NCI-H345 treated with DMSO at 0.1 percent for 48 hours (cell line): ENCODE measurements at regions not wholly inside any gene's neighbourhood (a gene's known extent, or its start where the extent isn't known, plus 50 kb on each side); places are given as distances from the start of the nearest gene placed in this dataset.

Experiments
- DNase-seq: peaks from one replicate; lab custom pipeline; 2025; ENCODE audit not compliant: unreplicated experiment; lab: John Stamatoyannopoulos, UW

DNA sequence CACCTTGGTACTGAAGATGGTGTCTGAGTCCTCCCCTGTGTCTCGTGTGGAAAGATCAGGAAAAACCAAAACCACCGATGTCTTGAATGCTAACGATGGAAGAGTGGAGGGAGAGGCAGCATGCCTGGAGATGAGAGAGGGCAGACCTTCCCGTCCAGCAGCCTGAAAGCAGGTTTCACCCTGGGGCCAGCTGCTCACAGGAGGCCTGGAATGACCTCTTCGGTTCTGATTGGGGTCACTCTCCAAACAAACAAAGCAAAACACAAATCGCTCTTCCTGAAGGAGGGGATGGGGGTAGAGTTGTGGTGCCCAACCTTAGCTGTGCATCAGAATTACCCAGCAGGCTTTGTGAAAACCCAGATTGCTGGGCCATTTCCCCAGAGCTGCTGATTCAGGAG is 142.3 kb upstream of the SOX1 start:
- no peak for DNase-seq

DNA sequence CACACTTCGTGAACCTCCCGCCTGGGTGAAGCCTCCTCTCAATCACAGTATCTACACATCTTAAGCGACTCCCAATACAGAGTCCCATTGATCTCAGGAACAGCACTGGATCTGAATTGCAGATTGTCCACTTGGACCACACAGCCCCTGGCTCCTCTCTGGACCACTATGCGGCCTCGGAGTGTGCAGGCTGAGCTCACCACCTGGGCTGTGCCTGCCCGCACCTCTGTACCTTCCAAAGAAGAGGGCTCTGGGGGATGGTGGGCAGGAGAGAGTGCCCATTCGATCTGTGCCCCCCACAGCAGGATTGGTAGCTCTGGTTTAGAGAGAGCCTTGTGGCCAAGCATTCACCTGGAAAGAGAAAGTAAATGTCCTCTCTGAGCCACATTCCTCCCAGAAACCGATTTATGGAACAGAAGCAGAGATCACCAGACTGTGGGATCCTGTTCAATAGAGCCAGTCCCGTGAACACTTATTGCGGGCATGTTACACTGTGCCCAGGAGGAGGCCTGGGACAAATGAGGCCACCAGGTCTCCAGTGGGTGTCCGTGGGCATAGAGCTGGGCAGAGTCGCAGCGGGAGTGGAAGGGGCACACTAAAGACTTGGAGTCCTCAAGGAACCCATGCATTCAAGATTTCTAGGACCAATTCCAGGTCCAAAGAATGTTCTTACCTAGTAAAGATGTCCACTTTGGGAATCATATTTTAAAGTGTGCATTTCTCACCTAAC is 141.6 kb upstream of the SOX1 start:
- no peak for DNase-seq

DNA sequence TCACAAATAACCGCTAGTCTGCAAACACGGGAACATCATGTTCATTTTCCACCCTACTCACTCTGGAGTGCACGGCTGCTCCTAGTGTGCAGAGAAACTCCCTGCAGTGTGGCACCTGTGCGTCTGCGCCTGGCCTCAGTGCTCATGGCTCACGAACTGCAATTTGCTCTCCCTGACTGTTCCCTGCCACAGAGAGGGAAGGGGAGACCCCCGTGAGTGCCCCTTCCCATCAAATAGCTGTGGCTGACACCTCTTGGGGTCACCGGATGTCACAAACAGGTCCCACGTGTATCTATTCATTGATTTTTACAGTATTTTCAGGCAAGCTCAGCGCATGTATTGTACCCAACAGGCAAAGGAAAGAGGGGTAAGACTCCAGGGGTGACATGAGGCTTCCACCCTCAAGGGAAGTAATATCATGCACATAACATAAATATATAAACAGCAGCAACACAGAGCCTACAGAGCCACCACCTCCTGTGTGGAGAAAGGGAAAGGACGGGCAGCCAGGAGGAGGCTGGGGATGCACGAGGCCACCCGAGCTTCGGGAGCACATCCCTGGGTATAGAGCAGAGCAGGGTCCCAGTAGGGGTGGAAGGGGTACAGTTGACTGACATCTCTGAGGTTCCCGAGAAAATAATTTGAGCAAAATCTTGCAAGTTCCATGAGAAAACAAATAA is 140.3 kb upstream of the SOX1 start:
- DNase-seq, result peak; percentile 67

DNA sequence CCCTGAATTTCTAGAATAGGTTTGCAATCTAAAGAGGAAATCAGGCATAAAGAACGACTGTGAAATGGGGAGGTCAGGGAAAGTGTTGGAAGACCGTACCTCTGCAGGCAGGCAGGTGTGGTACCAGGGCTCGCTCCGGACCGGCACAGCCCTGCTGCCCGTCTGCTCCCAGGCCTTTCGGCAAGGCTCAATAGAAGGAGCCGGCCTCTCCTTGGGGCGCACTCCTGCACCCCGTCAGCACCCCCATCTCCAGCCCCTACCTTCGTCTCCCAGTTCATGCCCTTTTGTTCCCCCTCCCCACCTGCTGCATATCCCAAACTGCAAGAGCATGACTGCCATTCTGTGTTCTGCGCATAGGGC is 139.8 kb upstream of the SOX1 start:
- no peak for DNase-seq

DNA sequence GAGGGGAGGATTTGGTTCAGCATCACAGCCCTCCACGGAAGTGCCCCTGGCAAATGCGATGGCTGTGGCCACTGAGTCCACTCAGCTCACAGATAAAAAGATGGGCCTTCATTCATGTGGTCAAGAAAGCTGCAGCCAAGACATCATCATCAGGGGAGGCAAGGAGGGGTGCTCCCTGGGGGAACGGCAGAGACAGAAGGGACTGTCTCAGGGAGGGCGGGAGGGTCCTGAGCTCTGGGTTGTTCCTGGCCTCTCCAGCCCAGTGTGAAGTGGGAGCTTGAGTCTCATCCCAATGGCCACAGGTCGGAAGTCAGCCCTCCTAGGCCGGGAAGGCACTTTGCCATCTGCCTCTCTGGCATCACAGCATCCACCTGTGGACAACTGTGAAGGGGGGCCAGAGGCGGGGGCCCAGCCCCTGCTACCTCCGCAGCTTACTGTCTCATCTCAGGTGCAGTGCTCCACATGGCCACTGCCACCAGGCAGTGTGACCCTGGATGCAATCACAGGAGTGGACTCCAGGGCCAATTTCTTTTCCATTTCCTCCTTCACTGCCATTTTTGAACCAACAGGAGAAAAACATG is 137.8 kb upstream of the SOX1 start:
- DNase-seq, result no peak

DNA sequence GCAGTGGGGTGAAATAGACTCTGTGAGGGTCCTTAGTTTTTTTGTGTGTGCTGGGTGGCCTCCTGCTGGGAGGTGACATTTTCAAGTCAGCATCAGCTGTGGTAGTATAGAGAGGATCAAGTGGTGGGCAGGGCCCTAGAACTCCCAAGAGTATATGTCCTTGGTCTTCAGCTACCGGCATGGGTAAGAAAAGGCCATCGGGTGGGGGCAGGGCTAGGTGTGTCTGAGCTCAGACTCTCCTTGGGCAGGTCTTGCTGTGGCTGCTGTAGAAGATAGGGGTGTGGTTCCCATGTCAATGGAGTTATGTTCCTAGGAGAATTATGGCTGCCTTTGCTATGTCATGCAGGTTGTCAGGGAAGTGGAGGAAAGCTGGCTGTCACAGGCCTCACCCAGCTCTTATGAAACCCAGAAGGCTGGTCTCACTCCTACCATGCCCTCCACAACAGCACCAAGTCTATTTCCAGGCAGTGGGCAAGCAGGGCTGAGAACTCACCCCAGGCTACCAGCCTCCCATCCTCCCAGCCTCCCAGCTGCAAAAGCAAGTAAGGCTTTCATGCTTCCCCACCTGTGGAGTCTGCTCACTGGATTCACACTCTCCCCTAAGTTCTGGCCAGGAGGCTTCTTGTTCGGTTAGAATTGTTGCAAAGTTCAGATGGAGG is 130.6 kb upstream of the SOX1 start:
- DNase-seq, result no peak

DNA sequence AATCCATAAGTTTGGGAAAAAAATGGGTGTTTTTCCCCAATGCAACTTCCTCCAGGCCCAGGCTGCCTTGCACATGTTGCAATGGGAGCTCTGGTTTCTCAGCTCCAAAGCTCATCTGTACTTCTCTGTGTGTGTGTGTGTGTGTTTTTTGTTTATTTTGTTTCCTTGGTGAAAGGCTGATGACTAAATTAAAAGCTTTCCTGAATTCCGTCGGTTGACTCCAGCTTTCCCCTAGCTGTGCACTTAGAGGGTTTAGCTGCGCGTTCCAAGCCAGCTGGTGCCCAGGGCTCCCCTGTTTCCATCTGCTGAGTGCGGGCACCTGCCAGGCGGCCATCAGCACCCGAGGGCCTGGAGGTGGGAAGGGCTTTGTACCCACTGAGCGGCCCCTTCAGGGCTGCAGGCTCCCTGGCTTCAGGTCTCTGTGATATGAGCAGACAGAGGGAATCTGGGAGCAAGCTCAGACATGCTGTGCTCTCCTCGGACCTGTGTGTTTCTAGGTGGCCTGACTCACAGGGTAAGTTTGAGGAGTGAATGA is 129.1 kb upstream of the SOX1 start:
- DNase-seq, result peak; percentile 75

DNA sequence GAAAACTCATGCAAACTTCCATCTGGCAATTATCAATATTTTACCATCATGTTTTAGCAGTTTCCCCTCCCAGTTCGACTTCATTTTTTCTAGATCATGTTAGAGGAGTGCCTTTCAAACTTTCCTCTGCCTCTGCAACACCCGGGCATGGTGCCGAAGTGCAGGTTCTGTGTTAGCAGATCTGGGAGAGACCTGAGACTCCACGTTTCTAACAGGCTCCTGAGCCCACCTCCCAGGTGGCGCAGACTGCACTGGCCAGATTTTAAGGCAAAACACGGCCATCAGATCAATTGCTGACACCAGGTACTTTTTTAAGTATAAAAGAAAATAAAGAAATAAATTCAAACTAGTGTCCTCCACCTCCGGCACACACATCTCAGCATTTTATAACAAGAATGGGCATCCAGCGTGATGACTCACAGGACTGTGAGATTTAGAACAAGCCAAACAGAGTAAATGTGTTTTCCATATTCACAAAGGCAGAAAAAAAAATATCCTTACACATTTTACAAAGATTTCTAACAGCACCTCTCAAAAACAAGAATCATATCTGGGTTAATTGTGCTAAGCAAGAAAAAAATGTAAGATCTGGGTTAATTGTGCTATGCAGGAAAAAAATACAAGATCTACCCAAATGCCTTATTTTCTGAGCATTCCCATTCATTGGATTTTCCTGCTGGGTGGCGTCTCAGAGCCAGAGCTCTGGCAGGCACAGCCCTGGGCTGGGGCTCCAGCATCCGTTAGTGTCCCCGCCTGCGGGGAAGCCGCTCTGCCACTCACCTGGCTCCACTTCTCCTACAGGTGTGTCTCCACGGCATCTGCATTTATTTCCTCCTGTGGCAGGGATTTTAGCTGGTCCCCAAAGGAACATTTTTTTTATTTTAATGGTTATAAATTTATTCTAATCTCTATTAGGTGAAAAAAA is 127.9 kb upstream of the SOX1 start:
- DNase-seq, result peak; percentile 45

DNA sequence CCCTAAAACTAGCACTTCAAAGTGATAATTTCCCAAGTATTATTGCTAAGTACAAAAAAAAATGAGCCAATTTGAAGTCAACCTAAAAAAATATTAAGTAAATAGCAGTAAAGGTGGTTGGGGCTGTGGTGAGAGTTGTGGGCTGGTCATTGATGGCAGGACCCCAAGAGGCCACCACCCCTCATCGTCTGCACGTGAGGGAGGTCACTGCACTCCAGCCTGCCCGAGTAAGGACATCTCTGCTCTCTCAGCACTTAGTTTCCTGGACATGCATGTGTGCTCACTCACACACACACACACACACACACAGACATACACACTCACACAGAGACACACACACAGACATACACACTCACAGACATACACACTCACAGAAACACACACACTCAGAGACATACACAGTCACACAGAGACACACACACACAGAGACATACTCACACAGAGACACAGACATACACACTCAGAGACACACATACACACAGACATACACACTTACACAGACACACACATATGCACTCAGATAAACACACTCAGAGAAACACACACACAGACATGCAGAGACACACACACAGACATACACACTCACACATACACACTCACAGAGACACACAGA is 127.2 kb upstream of the SOX1 start:
- no peak for DNase-seq

DNA sequence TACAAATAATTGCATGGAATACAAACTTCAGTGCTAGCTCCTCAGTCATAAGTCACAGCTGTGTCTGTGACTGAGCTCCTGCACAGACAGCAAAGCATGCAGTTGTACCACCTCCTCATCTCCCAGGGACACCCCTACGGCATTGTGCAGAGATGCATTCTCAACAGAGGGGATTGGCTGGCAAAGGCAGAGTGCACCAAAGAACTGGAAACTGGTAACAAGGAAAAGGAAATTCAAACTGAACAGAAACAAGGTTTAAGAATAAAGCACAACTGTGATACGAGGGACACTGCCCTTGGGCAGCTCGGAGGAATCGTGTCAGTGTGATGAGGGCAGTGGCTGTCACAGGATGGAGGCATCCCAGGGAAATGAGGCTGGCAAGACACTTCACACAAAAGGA is 126.1 kb upstream of the SOX1 start:
- DNase-seq, result no peak

DNA sequence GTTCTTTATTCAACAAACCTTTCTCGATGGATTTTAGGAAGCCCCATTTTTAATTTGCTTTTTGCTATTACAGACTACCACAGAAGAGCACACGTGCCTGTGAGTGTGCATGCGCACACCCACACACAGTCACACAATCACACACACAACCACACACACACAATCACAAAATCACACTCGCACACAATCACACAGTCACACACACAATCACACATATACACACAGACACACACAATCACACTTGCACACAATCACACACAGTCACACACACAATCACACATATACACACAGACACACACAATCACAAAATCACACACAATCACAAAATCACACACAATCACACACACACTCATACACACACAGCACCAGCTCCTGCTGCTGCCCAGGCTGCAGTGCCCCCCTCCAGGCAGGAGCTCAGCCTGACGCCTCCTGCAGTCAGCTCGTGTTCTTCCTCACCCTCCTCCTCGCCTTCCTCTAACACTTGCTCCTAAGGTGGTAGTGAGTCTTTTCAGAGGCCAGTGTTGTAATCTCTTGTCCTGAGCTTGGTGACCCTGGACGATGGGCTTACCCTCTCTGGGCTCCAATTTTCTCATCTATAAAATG is 125.0 kb upstream of the SOX1 start:
- no peak for DNase-seq

DNA sequence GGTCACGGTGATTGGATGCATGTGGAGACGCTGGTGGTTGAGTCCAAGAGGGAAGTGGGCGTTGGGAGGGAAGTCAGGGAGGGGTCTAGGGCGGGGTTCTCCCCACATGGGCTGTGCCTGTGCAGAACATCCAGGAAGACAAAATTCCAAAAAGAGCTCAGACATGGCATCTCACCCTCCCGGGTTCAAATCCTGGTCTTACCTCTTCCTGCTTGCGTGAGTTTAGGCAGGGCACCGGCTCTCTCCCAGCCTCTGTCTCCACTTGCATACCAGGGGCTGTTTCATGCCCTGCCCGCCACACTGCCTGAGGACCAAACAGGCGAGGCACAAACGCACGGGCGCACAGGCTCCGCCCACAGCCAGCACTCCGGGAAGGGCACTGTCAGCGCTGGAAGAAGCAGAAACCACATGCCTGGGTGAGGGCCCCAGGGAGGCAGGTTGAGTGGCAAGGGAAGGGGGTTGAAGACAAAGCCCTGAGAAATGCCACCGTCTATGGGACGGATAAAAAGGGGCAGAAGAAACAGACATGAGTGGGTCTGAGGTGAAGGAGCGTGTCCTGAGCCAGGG is 123.6 kb upstream of the SOX1 start:
- no peak for DNase-seq

DNA sequence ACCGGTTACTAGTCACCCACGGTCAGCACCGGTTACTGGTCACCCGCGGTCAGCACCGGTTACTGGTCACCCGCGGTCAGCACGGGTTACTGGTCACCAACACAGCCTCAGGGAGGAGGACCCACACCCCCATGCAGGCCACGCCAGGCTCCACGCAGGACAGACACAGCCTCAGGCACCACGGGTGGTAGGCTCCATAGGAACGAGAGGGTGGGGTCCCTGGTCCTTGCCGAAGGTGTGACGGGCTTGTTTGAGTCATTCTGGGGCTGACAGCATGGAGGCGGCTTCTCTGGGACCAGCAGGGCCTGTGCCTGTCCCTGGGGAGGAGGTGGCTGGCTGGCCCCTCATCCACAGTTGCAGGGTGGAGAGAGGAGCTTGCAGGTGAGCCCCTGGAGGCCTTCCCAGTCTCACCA is 122.8 kb upstream of the SOX1 start:
- DNase-seq, result no peak

DNA sequence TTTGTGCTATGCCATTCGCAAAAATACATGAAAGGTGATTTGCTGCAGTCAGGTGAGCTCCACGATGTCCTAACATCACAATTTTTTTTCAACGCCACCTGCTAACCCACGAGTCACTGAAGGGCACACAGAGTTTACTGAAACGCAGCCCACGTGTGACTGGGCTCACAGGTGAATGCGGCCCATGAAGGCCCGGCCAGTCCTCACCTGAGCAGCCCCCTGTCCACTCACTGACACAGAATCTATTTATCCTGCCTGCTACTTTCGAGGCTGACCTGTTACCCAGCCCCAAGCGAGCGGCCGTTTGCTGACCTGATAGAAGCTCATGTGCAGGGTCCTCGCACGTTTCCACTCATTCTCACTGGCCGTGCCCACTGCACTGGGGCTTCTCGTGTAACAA is 121.9 kb upstream of the SOX1 start:
- DNase-seq, result no peak

DNA sequence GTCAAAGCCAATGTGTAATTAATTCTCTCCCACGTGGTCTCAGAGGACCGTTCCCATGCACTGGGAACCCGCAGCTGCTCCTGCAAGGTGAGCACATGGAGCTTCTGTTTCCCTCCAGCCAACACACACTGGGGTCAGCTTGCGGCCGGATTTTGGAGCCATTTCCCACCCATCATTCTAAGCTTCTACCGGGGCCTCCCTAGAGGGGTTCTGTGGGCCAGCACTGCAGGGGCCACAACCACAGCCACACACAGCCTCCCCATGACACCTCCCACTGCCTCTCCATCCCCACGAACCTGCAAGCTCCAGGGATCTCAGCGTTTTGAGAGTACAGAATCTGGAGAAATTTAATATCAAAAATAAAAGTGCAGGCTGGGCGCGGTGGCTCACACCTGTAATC is 120.7 kb upstream of the SOX1 start:
- no peak for DNase-seq

DNA sequence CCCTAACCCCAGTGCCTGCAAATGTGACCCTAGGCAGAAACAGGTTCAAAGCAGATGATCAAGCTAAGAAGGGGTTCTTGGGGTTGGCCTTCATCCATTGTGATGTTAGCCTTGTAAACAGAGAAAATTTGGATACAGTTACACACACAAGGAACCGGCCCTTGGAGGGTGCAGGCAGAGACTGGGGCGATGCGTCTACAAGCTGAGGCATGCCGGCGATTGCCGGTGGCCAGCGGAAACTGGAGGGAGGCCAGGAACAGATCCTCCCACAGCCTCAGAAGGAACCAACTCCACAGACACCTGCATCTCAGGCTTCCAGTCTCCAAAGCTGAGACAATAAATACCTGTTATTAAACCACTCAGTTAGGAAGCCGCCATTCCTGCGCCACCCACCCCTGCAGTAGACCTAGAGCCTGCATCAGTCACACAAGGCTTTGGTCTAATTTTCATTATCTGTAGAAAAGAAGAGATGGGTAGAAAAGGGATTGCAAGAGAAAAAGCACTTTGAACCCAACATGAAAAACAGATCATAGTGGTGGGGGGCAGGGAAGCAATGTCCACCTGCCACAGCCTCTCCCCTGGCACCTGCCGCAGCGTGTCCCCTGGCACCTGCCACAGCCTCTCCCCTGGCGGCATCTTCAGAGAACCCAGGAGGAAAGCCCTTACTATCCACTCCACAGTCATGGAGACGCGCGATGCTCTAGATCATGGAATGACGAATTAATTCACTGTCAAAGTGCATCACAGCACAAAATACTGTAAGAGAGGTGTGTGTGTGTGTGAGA is 119.7 kb upstream of the SOX1 start:
- peak; percentile 78 for DNase-seq

DNA sequence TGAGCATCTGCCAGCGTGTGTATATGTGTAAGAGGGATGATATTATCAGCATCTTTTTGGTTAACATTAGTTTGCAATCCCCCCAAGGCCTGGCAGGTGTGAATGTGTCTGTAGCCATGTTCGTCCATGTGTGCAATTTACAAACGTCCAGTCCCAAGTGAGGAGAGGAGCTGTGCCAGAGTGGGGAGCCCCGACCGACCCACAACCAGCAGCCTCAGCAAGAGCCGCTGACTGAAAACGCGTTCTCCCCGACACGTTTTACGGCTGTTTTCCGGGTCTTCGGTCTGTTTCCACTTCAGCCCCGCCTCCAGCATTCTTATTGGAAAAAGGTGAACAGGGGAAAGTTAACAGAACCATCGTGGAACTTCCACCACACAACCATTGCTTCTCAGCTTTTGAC is 119.1 kb upstream of the SOX1 start:
- no peak for DNase-seq

DNA sequence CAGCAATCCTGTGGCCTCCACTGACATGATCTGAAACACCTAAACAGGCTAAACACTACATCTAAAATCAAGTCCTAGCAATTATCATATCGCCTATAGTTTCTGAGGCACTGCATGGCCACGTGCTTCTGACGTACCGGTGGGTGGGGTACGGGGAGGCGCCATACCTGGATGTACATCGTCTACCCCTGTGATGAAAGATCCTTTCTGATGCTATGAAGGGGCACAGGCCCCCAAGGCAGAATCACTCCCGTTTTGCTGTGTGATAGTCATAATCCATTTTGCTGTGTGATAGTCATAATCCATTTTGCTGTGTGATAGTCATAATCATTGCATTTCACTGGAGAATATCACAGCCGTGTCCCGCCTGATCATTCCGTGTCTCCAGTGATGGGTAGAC is 118.7 kb upstream of the SOX1 start:
- DNase-seq, result no peak

DNA sequence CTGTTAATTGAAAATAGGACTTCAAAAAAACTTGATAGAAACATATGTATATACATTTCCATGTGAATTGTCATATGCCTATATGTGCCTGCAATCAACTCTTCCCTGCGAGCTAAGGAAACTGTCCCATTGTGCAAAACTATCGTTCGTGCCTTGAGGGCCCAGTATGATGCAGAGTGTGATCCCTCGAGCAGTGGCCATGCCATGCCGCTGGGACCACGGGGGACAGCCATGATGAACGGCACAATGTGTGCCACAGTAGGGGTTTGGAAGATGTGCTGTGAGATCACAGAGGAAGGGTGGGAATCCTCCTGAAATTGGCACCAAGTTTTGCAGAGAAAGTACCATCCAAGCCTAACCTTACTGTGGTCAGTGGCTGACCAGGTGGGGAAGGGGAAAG is 118.1 kb upstream of the SOX1 start:
- DNase-seq, result no peak
